K562 (cell line): ENCODE measurements at regions not wholly inside any gene's neighbourhood (a gene's known extent, or its start where the extent isn't known, plus 50 kb on each side); places are given as distances from the start of the nearest gene placed in this dataset.
A peak's percentile ranks its signal among the peaks of the same experiment; 100 is the strongest.

Experiments
- ATAC-seq: fragments of 200-7000 bp; cut with Tn5 transposase; 3 replicates; pipeline ENCODE4 v1.9.1; 2020; ENCODE audit warnings: moderate library complexity
- BruUV-seq: library from RNA; stranded (reverse); fragments of 400-500 nt; replicated peaks from 2 replicates; lab custom pipeline; 2021; lab: Mats Ljungman, UMichigan
- CTCF ChIA-PET: fragments of 300-600 bp; formaldehyde crosslinking; extraction: SDS; loops from one replicate; lab custom pipeline; 2021; ENCODE audit warnings: low intra/inter-chr PET ratio; lab: Yijun Ruan, JAX
- POLR2A ChIA-PET: fragments of 300-600, 350-650 bp; sonication (Branson Sonifier 250); formaldehyde crosslinking; extraction: SDS; loops from one replicate; lab custom pipeline; 2021; ENCODE audit warnings: antibody characterized with exemption, inconsistent platforms; lab: Yijun Ruan, JAX
- DNase-seq, 4 experiments: peaks; one replicate each; pipeline versions ENCODE4 v3.0.0 to v3.0.0-alpha.2; 2011 to 2018; ENCODE audit warnings: low spot score in 3 of 4, mixed read lengths in 3 of 4; ENCODE audit errors: extremely low read depth in 1 of 4
- FAIRE-seq: peaks from 2 replicates; lab custom pipeline; 2011; peaks lifted over from hg19 to GRCh38; lab: Jason Lieb, UNC
- H2AFZ ChIP-seq: 2 replicates; pipeline ENCODE4 v1.6.0; 2011; ENCODE audit warnings: low read depth, low read length, control low read depth, inconsistent platforms
- H3K27ac ChIP-seq: fragments of 200-600 bp; 3 replicates; pipeline ENCODE4 v1.8.0; 2011; ENCODE audit warnings: low read depth, mild to moderate bottlenecking, control low read depth, inconsistent platforms, low read length, moderate library complexity, mixed read lengths; ENCODE audit errors: extremely low read depth
- H3K27me3 ChIP-seq, 2 experiments: fragments of 300-600 bp in 1 of 2; 2 replicates in 1 of 2; 3 replicates in 1 of 2; pipeline versions ENCODE4 v1.6.0 to v1.8.0; 2011; ENCODE audit warnings: inconsistent platforms in 2 of 2, low read length in 2 of 2, mild to moderate bottlenecking in 1 of 2, mixed read lengths in 1 of 2, moderate library complexity in 1 of 2; ENCODE audit not compliant: control insufficient read depth in 2 of 2, insufficient read depth in 2 of 2
- H3K36me3 ChIP-seq: fragments of 300-600 bp; 3 replicates; pipeline ENCODE4 v1.8.0; 2011; ENCODE audit warnings: mild to moderate bottlenecking, low read length, inconsistent platforms; ENCODE audit not compliant: control insufficient read depth, insufficient read depth
- H3K4me1 ChIP-seq, 2 experiments: fragments of 200-600 bp in 1 of 2; replicated peaks in 1 of 2; 2 replicates in 1 of 2; 3 replicates in 1 of 2; pipeline versions ENCODE4 v1.5.1 to v1.8.0; 2011; ENCODE audit warnings: inconsistent platforms in 2 of 2, low read length in 2 of 2, mild to moderate bottlenecking in 1 of 2, mixed read lengths in 1 of 2, moderate library complexity in 1 of 2; ENCODE audit not compliant: control insufficient read depth in 2 of 2, insufficient read depth in 2 of 2
- H3K4me2 ChIP-seq: 2 replicates; pipeline ENCODE4 v1.6.1; 2011; ENCODE audit warnings: low read length, control low read depth, inconsistent platforms, mixed read lengths; ENCODE audit not compliant: insufficient read depth
- H3K4me3 ChIP-seq: fragments of 200-600 bp; sonication (generic), shearing (Covaris generic); 2 replicates; pipeline ENCODE4 v1.5.1; 2016; ENCODE audit warnings: control low read depth, inconsistent platforms
- H3K79me2 ChIP-seq: fragments of 200-600 bp; 3 replicates; pipeline ENCODE4 v1.8.0; 2011; ENCODE audit warnings: low read length, inconsistent platforms; ENCODE audit not compliant: control insufficient read depth, insufficient read depth
- H3K9ac ChIP-seq, 2 experiments: 2 replicates each; pipeline versions ENCODE4 v1.6.0 to v1.6.1; 2011; ENCODE audit warnings: low read depth in 2 of 2, low read length in 2 of 2, control low read depth in 1 of 2, inconsistent platforms in 1 of 2, mild to moderate bottlenecking in 1 of 2, mixed read lengths in 1 of 2; ENCODE audit not compliant: insufficient read depth in 1 of 2
- H3K9me1 ChIP-seq: one replicate; pipeline ENCODE4 v1.6.0; 2011; ENCODE audit warnings: inconsistent platforms, mild to moderate bottlenecking, low read length, moderate library complexity; ENCODE audit not compliant: control insufficient read depth, insufficient read depth
- H3K9me3 ChIP-seq: replicated peaks from 2 replicates; pipeline ENCODE4 v1.5.1; 2011; ENCODE audit warnings: low read depth, low read length, inconsistent platforms; ENCODE audit not compliant: control insufficient read depth, insufficient read depth
- H4K20me1 ChIP-seq: replicated peaks from 2 replicates; pipeline ENCODE4 v1.6.1; 2011; ENCODE audit warnings: low read length, inconsistent platforms, mixed read lengths; ENCODE audit not compliant: control insufficient read depth, insufficient read depth
- E2F1 ChIP-seq: sonication (generic); formaldehyde crosslinking; IDR thresholded peaks from 2 replicates; pipeline ENCODE4 v1.8.1; 2023; ENCODE audit warnings: mild to moderate bottlenecking, missing genetic modification reagents, moderate library complexity
- GTF3C2 ChIP-seq: IDR thresholded peaks from 3 replicates; pipeline ENCODE4 v1.6.1; 2011; ENCODE audit warnings: borderline replicate concordance, mild to moderate bottlenecking, moderate library complexity; ENCODE audit not compliant: insufficient read length; ENCODE audit errors: extremely low read depth
- NR2C2 ChIP-seq, 2 experiments: fragments of 200-800 bp in 1 of 2; sonication (Bioruptor generic) in 1 of 2; sonication (generic) in 1 of 2; formaldehyde crosslinking in 1 of 2; IDR thresholded peaks; 2 replicates each; pipeline versions ENCODE4 v1.6.1 to v1.8.0; 2016 to 2022; ENCODE audit warnings: mild to moderate bottlenecking in 1 of 2, missing compliant biosample characterization in 1 of 2, missing genetic modification characterization in 1 of 2, missing genetic modification reagents in 1 of 2
- PATZ1 ChIP-seq: fragments of 250-450 bp; sonication (Bioruptor Pico); IDR thresholded peaks from 2 replicates; pipeline ENCODE4 v1.5.0; 2020; ENCODE audit warnings: mild to moderate bottlenecking, borderline replicate concordance
- SUPT5H ChIP-seq: fragments of 450-650 bp; IDR thresholded peaks from 2 replicates; pipeline ENCODE4 v1.6.1; 2016
- TAL1 ChIP-seq: fragments of 450-650 bp; IDR thresholded peaks from 2 replicates; pipeline ENCODE4 v1.6.1; 2016; ENCODE audit warnings: mild to moderate bottlenecking
- ZNF263 ChIP-seq: sonication (generic); formaldehyde crosslinking; IDR thresholded peaks from 2 replicates; pipeline ENCODE4 v1.8.0; 2022; ENCODE audit warnings: mild to moderate bottlenecking, missing genetic modification reagents, borderline replicate concordance
- ZNF507 ChIP-seq: conservative IDR thresholded peaks from 2 replicates; pipeline ENCODE4 v1.6.1; 2017; ENCODE audit warnings: missing genetic modification characterization, missing compliant biosample characterization
- ZNF79 ChIP-seq: fragments of 250-450 bp; sonication (Bioruptor Pico); IDR thresholded peaks from 2 replicates; pipeline ENCODE4 v1.4.0; 2020; ENCODE audit warnings: low read depth, mild to moderate bottlenecking, moderate library complexity
- WGBS: fragments of 100-300 bp; shearing (Covaris generic); methylation state at CpG from one replicate; pipeline ENCODE4 v1.1.6; 2016; ENCODE audit warnings: low coverage, mixed read lengths; ENCODE audit not compliant: insufficient coverage; ENCODE audit errors: missing lambda C conversion rate; 5-methylcytosine and 5-hydroxymethylcytosine counted together
- in situ Hi-C: fragments of 300-500 bp; cut with MboI; formaldehyde crosslinking; loops from 4 replicates; pipeline ENCODE4 v1.15.0; 2018; ENCODE audit warnings: inconsistent platforms, mixed read lengths
- intact Hi-C: fragments of 100-400 bp; cut with micrococcal nuclease; formaldehyde crosslinking; loops from 2 replicates; pipeline ENCODE4 v1.14.2; 2022

- H3K36me3 ChIP-seq, result no peaks in the 10 kb centered on the region
- intact Hi-C loops, result no loop called here
- no peaks in the 10 kb centered on the region for H3K9me1 ChIP-seq
- H3K4me3 ChIP-seq, result no peak overlapping the region
- H3K27me3 ChIP-seq, result no peaks in the 10 kb centered on the region
- no peaks in the 10 kb centered on the region for H3K4me1 ChIP-seq
- no peak overlapping the region for H3K9ac ChIP-seq
- CTCF ChIA-PET, result no interaction called here
- no peaks in the 10 kb centered on the region for H4K20me1 ChIP-seq
- no peak for TF ChIP-seq E2F1 (CRISPR knock-in tag)
- no peak for TF ChIP-seq NR2C2 (CRISPR knock-in tag; IDR thresholded peaks at IDR 0.05)
- peak; percentile 36; the same call in 1 of the 2 replicates for TF ChIP-seq NR2C2 (tag; IDR thresholded peaks at IDR 0.05)
- TF ChIP-seq, all 486 proteins: peak for 1
- Histone ChIP-seq H3K27ac (no peak overlapping the region), H3K79me2 (no peaks in the 10 kb centered on the region), H3K4me2 (no peak overlapping the region), H2AFZ (no peak overlapping the region), H3K9me3 (no peaks in the 10 kb centered on the region)
- no peak for DNase-seq
- FAIRE-seq, result no peak
- no TSS peak for BruUV-seq
- POLR2A ChIA-PET, result no interaction called here
- WGBS, result 2% methylated on average over 4 of the region's 4 CpGs
- ATAC-seq, result no peak
- in situ Hi-C loops, result no loop called here
These were observed 110.4 kb downstream of the AHR start for GRCh38 chr7:17408904-17409290.

GRCh38 chr7:17411922-17412321, 113.5 kb downstream of the AHR start:
- Histone ChIP-seq H3K36me3 (no peaks in the 10 kb centered on the region), H3K4me2 (no peak overlapping the region), H3K9ac (no peak overlapping the region), H3K4me3 (no peak overlapping the region), H3K4me1 (no peaks in the 10 kb centered on the region), H3K27me3 (no peaks in the 10 kb centered on the region), H3K9me1 (no peaks in the 10 kb centered on the region), H3K9me3 (no peaks in the 10 kb centered on the region), H2AFZ (no peak overlapping the region), H3K27ac (no peak overlapping the region), H3K79me2 (no peaks in the 10 kb centered on the region), H4K20me1 (no peaks in the 10 kb centered on the region)
- no peak for ATAC-seq
- no TSS peak for BruUV-seq
- no peak for FAIRE-seq
- intact Hi-C loops, result no loop called here
- ChIA-PET POLR2A (no interaction called here), CTCF (no interaction called here)
- no peak for DNase-seq
- in situ Hi-C loops, result no loop called here
- 10% methylated on average over 3 of the region's 3 CpGs for WGBS
- no peak for TF ChIP-seq PATZ1 (CRISPR knock-in tag)
- TF ChIP-seq TAL1, result no peak
- TF ChIP-seq ZNF263 (CRISPR knock-in tag), result no peak
- no peak for TF ChIP-seq ZNF507 (tag)
- TF ChIP-seq GTF3C2, result no peak
- TF ChIP-seq SUPT5H, result no peak
- no peak for TF ChIP-seq ZNF79 (CRISPR knock-in tag)
